Activated naive CD8-positive, alpha-beta T cell treated with anti-CD3 and anti-CD28 coated beads, Interleukin-2, amount 50 U/mL, for 24 hours (primary cell): ENCODE measurements at regions not wholly inside any gene's neighbourhood (a gene's known extent, or its start where the extent isn't known, plus 50 kb on each side); places are given as distances from the start of the nearest gene placed in this dataset.
"Not testable (repeated sequence)": the region's sequence is repeated elsewhere in the genome, so short reads cannot be mapped to it uniquely, and the experiment has no call there.

ENCODE experiments used
- ATAC-seq: fragments of 150-1000 bp; cut with Tn5 transposase; one replicate; pipeline ENCODE4 v1.10.0; 2021
- DNase-seq: peaks from one replicate; pipeline ENCODE4 v3.0.0; 2021
- H3K27ac Mint-ChIP-seq: one replicate; pipeline ENCODE4 v1.8.0; 2021; ENCODE audit warnings: mild to moderate bottlenecking, mixed read lengths
- H3K27me3 Mint-ChIP-seq: one replicate; pipeline ENCODE4 v1.8.0; 2021; ENCODE audit warnings: mixed read lengths
- H3K36me3 Mint-ChIP-seq: one replicate; pipeline ENCODE4 v1.8.0; 2021; ENCODE audit warnings: low read depth, mixed read lengths
- H3K4me1 Mint-ChIP-seq: one replicate; pipeline ENCODE4 v1.8.0; 2021; ENCODE audit warnings: mixed read lengths
- H3K4me3 Mint-ChIP-seq: one replicate; pipeline ENCODE4 v1.8.0; 2021; ENCODE audit warnings: mild to moderate bottlenecking, moderate library complexity, mixed read lengths
- H3K9me3 Mint-ChIP-seq: one replicate; pipeline ENCODE4 v1.8.0; 2021; ENCODE audit warnings: mixed read lengths

DNA sequence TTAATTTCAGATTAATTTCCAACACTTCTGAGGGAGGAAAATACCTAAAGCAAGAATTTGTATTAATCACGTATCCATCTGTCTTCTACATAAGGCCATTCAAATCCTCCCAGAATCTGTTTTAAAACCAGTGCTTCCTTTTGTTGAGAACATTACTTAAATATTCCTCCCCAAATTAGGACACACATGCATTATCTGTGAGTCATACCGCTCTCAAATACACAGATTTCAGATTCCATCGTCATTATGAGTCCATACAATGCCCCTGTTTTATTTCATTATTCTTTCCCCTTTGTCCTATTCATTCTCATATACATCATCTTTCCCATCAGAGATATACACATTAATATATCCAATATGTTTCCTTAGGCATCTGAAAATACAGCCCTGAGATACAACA is 57.3 kb upstream of the PRSS12 start:
- Mint-ChIP-seq H3K27ac (no peak overlapping the region), H3K4me3 (no peak overlapping the region), H3K4me1 (no peaks in the 10 kb centered on the region), H3K27me3 (peaks cover 1% of the 10 kb centered on the region), H3K9me3 (no peaks in the 10 kb centered on the region), H3K36me3 (no peaks in the 10 kb centered on the region)
- no peak for ATAC-seq
- DNase-seq: no peak

DNA sequence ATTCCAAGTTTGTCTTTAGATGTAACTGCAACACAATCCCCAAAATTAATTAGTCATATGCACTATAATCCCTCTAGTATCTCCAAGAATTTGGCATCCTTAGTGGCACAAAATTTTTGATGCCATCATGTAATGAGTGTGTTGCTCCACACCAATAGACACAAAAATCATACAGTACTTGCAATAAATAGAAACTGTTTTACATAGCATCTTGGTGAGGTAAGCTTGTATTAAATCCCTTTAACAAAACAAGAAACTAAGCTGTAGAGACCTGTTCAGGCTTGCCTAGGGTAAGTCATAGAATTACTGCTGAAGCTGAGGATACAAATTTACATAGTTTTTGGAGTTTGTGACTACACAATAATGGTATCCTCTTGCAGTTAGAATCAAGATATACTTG is 64.5 kb upstream of the PRSS12 start:
- Mint-ChIP-seq H3K27ac (no peak overlapping the region), H3K27me3 (peaks cover 3% of the 10 kb centered on the region), H3K4me3 (no peak overlapping the region), H3K4me1 (no peaks in the 10 kb centered on the region), H3K36me3 (no peaks in the 10 kb centered on the region), H3K9me3 (no peaks in the 10 kb centered on the region)
- ATAC-seq (no peak), DNase-seq (no peak)

DNA sequence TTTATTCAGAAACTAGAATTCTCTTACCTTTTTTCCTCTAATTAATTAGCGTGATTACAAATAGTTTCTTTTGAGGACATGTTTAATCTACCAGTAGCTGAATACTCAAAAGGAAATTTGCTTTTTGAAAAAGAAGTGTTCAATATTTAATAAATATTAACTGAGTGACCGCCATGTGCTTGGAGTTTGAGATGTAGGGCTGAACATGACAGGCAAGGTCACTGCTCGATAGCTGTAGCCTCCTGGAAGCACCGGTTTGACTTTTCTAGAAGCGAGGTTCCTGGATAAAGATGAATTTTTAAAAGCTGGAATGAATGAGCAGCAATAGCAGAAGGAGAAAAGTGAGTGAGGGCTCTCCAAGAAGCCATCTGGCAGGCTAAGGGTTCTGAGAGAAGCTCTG is 65.0 kb upstream of the PRSS12 start:
- H3K36me3 Mint-ChIP-seq, ATAC-seq, H3K27ac Mint-ChIP-seq: not testable (repeated sequence)

DNA sequence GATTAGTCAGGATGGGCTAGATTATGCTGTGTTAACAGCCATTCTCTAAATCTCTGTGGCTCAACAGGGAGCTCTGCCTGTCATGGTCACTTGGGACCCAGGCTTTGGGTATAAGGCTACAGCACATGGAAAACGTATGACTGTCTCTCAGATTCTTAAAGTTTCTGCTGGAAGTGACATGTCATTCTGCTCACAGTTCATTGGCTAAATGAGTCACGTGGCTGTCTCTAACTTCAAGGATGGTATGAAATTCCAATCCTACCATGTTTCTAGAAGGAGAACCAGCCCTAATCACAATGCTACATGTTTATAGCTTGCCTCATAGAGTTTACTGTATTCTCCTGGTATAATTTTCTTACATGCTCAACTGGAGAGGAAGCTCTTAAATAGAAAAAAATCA is 65.6 kb upstream of the PRSS12 start:
- not testable (repeated sequence) for H3K4me3 Mint-ChIP-seq, H3K27ac Mint-ChIP-seq, H3K4me1 Mint-ChIP-seq, H3K36me3 Mint-ChIP-seq, H3K27me3 Mint-ChIP-seq, DNase-seq, H3K9me3 Mint-ChIP-seq, ATAC-seq

More for the DNA sequence above, 65.0 kb upstream of the PRSS12 start:
- H3K27me3 Mint-ChIP-seq, DNase-seq, H3K9me3 Mint-ChIP-seq, H3K4me3 Mint-ChIP-seq, H3K4me1 Mint-ChIP-seq: not testable (repeated sequence)

GRCh38 chr4:118419626-118420025 is 66.8 kb upstream of the PRSS12 start:
- H3K4me1 Mint-ChIP-seq, H3K4me3 Mint-ChIP-seq, H3K36me3 Mint-ChIP-seq, H3K27ac Mint-ChIP-seq, H3K27me3 Mint-ChIP-seq, DNase-seq, H3K9me3 Mint-ChIP-seq, ATAC-seq: not testable (repeated sequence)

DNA sequence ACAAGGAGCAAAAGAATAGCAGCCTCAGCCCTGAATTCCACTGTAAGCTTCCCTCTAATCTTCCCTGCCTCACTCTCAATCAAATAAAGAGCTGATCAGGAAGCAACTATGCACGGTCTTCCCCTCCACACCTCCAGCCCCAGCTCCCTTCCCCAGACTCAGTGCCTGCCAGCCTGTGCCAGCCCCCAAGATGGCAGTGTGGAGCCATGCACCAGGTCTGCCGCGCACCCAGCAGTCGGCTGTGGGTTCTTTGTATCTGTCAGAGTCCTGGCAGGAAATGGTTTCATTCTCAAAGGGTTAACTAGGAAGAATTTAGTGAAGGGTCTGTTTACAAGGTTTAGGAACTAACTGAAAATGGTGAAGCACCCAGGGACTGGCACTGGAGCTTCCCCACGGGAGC is 71.3 kb upstream of the PRSS12 start:
- not testable (repeated sequence) for H3K36me3 Mint-ChIP-seq, H3K4me3 Mint-ChIP-seq, ATAC-seq, H3K9me3 Mint-ChIP-seq, H3K27ac Mint-ChIP-seq, H3K4me1 Mint-ChIP-seq, H3K27me3 Mint-ChIP-seq
- peak; percentile 57 for DNase-seq

DNA sequence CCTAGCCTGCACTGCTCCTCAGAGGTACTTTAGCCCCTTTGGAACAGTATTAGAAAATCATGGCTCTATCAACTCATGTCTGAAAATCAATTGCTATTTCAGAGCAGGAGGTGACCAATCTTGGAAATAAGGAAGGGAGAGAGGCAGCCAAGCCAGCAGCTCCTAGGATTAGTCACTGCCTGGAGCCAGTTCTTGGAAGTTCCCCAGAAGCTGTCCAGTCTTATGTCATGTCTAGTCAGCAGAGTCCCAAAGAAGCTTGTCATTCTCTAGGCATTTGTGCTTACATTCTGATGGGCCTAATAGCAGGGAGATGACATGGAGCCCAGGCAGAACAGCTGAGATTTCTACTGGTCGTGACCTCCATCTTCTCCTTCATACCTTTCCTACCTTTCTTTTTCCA is 76.1 kb upstream of the PRSS12 start:
- not testable (repeated sequence) for H3K4me1 Mint-ChIP-seq, H3K27ac Mint-ChIP-seq, DNase-seq, H3K36me3 Mint-ChIP-seq, H3K27me3 Mint-ChIP-seq, ATAC-seq, H3K4me3 Mint-ChIP-seq, H3K9me3 Mint-ChIP-seq

- not testable (repeated sequence) for H3K27ac Mint-ChIP-seq
These were observed 79.6 kb upstream of the PRSS12 start for GRCh38 chr4:118432359-118432758.

GRCh38 chr4:118433612-118434375 is 81.0 kb upstream of the PRSS12 start:
- H3K4me3 Mint-ChIP-seq, DNase-seq, H3K9me3 Mint-ChIP-seq, H3K27ac Mint-ChIP-seq, ATAC-seq, H3K27me3 Mint-ChIP-seq, H3K36me3 Mint-ChIP-seq, H3K4me1 Mint-ChIP-seq: not testable (repeated sequence)

More at GRCh38 chr4:118432359-118432758, 79.6 kb upstream of the PRSS12 start:
- H3K4me3 Mint-ChIP-seq, H3K4me1 Mint-ChIP-seq, H3K27me3 Mint-ChIP-seq, ATAC-seq, DNase-seq, H3K9me3 Mint-ChIP-seq, H3K36me3 Mint-ChIP-seq: not testable (repeated sequence)

- H3K27ac Mint-ChIP-seq, H3K4me3 Mint-ChIP-seq, H3K36me3 Mint-ChIP-seq, DNase-seq, H3K27me3 Mint-ChIP-seq, H3K9me3 Mint-ChIP-seq, H3K4me1 Mint-ChIP-seq, ATAC-seq: not testable (repeated sequence)
These were observed 82.6 kb upstream of the PRSS12 start for GRCh38 chr4:118435415-118435814.

GRCh38 chr4:118442115-118442837 is 89.5 kb upstream of the PRSS12 start:
- not testable (repeated sequence) for H3K27me3 Mint-ChIP-seq, ATAC-seq, H3K9me3 Mint-ChIP-seq, DNase-seq, H3K27ac Mint-ChIP-seq, H3K4me3 Mint-ChIP-seq, H3K36me3 Mint-ChIP-seq, H3K4me1 Mint-ChIP-seq

DNA sequence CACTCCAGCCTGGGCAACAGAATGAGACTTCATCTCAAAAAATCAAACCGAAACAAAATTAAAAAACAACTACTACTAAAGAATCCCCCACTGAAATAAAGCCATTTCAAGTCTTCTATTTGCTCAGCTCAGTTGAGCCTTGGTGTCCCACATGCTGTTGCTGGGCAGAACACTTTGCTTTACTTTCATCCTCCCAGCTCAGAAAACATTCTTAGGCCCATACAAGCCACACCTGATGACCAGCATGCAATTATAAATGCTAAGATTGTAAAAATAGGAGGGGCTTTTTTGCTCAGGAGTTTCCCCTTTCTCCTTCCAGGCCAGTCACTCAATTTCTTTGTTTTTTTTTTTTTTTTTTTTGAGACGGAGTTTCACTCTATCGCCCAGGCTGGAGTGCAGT is 94.6 kb upstream of the PRSS12 start:
- H3K4me3 Mint-ChIP-seq, H3K4me1 Mint-ChIP-seq, ATAC-seq: not testable (repeated sequence)

DNA sequence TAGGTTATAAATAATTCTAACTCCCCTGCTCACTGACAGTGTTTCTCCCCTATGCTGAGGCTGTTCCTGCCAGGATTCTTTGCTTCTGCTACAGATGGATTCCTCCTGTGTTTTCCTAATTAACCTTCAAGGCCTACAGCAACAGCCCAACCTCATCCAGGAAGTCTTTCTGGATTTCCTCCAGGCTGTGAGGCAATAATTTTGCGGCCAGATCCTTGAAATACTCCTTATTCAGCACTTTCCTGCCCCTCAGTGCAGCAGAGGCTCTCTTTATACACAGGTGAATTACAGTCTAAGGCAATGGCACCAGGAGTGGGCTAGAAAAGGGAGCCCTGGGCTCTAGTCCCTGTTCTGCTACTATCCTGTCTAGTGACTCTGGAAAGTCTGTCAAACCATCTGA is 102.1 kb upstream of the PRSS12 start:
- not testable (repeated sequence) for H3K4me1 Mint-ChIP-seq, ATAC-seq, DNase-seq, H3K36me3 Mint-ChIP-seq, H3K27me3 Mint-ChIP-seq, H3K27ac Mint-ChIP-seq, H3K4me3 Mint-ChIP-seq, H3K9me3 Mint-ChIP-seq

More for the DNA sequence above, 94.6 kb upstream of the PRSS12 start:
- H3K36me3 Mint-ChIP-seq, H3K27ac Mint-ChIP-seq, H3K9me3 Mint-ChIP-seq, H3K27me3 Mint-ChIP-seq, DNase-seq: not testable (repeated sequence)

GRCh38 chr4:118461435-118461834 is 108.6 kb upstream of the PRSS12 start:
- not testable (repeated sequence) for H3K4me1 Mint-ChIP-seq, H3K4me3 Mint-ChIP-seq, DNase-seq, H3K9me3 Mint-ChIP-seq, H3K36me3 Mint-ChIP-seq, ATAC-seq, H3K27ac Mint-ChIP-seq, H3K27me3 Mint-ChIP-seq

GRCh38 chr4:118465831-118466230 is 113.0 kb upstream of the PRSS12 start:
- H3K27ac Mint-ChIP-seq, H3K4me3 Mint-ChIP-seq, H3K4me1 Mint-ChIP-seq, H3K27me3 Mint-ChIP-seq, H3K36me3 Mint-ChIP-seq, H3K9me3 Mint-ChIP-seq, ATAC-seq, DNase-seq: not testable (repeated sequence)
